ENCODE measurements at regions not wholly inside any gene's neighbourhood (a gene's known extent, or its start where the extent isn't known, plus 50 kb on each side); places are given as distances from the start of the nearest gene placed in this dataset.

DNA sequence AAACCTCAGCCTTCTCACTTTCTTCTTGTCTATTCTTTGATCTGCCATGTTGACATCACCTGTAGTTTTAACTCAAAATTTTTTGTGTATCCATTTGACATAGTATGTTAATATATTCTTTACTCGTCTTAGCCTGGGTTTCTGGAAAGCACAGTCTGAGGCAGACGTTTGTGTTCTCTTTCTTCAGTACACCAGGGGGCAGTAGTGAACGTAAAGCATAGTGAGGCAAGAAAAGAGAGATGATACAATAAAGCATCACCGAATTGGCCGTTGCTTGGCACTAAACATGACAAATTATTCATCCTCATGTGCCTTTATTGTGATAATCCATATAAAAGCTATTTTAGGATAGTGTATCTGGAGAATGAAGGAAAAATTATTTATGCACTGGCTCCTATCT is 141.0 kb upstream of the MYRIP start:
- WGBS, 2 donors: 7 to 14% methylated on average over 5 of the region's 5 CpGs
- DNase-seq: no peak
- TF ChIP-seq, protein P1, sequence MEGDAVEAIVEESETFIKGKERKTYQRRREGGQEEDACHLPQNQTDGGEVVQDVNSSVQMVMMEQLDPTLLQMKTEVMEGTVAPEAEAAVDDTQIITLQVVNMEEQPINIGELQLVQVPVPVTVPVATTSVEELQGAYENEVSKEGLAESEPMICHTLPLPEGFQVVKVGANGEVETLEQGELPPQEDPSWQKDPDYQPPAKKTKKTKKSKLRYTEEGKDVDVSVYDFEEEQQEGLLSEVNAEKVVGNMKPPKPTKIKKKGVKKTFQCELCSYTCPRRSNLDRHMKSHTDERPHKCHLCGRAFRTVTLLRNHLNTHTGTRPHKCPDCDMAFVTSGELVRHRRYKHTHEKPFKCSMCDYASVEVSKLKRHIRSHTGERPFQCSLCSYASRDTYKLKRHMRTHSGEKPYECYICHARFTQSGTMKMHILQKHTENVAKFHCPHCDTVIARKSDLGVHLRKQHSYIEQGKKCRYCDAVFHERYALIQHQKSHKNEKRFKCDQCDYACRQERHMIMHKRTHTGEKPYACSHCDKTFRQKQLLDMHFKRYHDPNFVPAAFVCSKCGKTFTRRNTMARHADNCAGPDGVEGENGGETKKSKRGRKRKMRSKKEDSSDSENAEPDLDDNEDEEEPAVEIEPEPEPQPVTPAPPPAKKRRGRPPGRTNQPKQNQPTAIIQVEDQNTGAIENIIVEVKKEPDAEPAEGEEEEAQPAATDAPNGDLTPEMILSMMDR (IDR thresholded peaks at IDR 0.05): peak; percentile 28 to 67 (median 46)
- no peak for TF ChIP-seq POLR2A (IDR thresholded peaks at IDR 0.05)

DNA sequence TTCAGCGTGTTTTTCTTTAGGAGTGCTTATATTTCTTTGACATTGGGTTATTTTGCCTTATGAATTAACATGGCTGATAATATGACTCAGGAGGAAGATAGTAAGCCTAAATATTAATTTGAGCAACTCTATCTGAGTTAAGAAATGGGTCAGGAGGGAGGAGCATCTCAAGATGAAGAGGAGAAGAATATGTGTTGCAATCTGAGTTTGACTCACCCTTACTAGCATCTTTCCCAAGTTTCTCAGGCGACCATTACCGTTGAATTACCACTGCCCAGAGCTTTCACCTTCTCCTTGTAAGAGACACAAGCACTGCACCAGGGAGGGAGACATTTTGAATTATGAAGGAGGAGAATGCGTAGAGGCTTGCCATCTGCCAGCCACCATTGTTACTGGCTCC is 138.3 kb upstream of the MYRIP start:
- Histone ChIP-seq H3K9me3 (no peaks in the 10 kb centered on the region), H3K36me3 (no peaks in the 10 kb centered on the region), H3K27me3 (peaks cover 0 to 3% (median 0%) of the 10 kb centered on the region in 4 donors), H3K4me3 (no peak overlapping the region), H3K4me1 (peaks cover 0 to 6% (median 0%) of the 10 kb centered on the region in 3 donors), H3K27ac (no peak overlapping the region)
- no peak for TF ChIP-seq POLR2A (IDR thresholded peaks at IDR 0.05)
- TF ChIP-seq, protein P1 (IDR thresholded peaks at IDR 0.05): no peak
- DNase-seq: no peak
- 43 to 54% methylated on average over 4 of the region's 4 CpGs for WGBS, 2 donors
- intact Hi-C loops (cut with DNase I): no loop called here

More for the DNA sequence above, 141.0 kb upstream of the MYRIP start:
- Histone ChIP-seq H3K27ac (no peak overlapping the region), H3K36me3 (no peaks in the 10 kb centered on the region), H3K9me3 (no peaks in the 10 kb centered on the region), H3K27me3 (peaks cover 0 to 3% (median 0%) of the 10 kb centered on the region in 4 donors), H3K4me3 (no peak overlapping the region), H3K4me1 (peaks cover 0 to 6% (median 0%) of the 10 kb centered on the region in 3 donors)
- intact Hi-C loops (cut with DNase I): no loop called here

DNA sequence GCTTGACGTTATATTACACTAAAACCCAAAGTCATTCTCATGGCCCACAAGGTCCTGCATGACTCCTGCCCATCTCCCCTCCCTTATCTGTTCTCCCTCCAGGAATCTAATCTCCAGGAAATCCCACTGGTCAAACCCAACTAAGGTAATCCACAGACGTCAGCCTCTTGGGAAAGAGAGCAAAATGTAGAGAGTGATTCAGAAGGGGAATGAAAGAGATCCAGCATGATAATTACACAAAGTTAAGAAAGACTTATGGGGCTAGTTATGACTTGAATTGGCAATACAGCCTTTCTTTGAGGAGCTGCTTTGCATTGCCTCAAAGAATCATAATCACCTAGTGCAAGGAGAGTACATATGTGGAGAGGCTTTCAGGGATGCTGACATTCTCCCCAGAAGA is 137.8 kb upstream of the MYRIP start:
- Histone ChIP-seq H3K36me3 (no peaks in the 10 kb centered on the region), H3K9me3 (no peaks in the 10 kb centered on the region), H3K27ac (no peak overlapping the region), H3K27me3 (peaks cover 0 to 3% (median 0%) of the 10 kb centered on the region in 4 donors), H3K4me1 (peaks cover 0 to 6% (median 0%) of the 10 kb centered on the region in 3 donors), H3K4me3 (no peak overlapping the region)
- 27 to 50% methylated on average over 2 of the region's 2 CpGs for WGBS, 2 donors
- no peak for DNase-seq
- no peak for TF ChIP-seq POLR2A (IDR thresholded peaks at IDR 0.05)
- TF ChIP-seq, protein P1 (IDR thresholded peaks at IDR 0.05): no peak
- intact Hi-C loops (cut with DNase I): no loop called here

DNA sequence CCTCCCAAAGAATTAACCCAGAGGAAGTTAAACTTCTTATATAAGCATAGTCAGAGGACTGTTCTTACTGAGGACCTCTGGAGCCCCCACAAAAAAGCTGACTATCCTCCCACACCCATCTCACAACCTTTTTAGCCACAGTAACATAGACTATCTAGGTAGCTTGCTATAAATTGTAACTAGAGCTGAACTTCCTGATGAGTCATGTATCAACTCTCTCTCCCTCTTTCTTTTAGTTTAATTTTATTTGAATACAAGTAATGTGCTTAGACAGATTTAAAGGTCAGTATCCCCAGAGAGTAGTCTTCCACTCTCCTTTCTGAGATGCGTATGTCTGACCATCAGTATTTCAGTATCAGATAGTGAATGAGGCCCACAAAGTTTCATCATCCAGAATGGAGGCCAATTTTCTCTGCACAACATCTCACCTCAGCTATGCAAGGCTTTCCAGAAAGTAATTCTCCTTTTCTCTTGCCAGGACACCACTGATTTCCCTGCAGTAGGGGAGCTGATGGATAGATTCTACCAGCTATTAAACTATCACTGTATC is 104.0 kb upstream of the MYRIP start:
- no peak for DNase-seq

DNA sequence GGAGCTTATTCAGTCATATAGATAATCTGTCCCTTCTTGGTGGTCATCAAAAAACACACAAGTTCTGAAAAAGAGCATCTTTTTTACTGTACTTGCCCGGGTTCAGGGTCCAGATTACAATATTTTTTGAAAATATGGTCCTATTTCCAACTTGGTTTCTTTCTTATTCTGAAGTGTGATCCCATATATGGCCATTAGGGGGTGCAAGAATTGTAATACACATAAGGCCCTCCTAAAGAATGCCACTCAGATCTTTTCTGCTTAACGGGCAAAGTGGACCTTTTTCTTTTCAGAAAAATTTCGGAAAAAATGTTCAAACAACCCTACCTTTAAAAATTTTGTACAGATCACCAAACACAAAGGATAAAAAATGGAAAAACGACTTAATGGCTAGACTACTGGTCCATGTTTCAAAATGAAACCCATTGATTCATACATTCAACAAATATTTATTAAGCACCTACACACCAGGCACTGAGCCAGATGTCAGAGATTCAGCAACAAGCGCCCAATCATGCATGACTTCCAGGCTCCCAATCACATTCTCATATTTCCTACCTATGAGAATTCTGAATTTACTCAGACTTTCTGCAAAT is 102.0 kb upstream of the MYRIP start:
- no peaks in the 10 kb centered on the region for H3K36me3 ChIP-seq
- no peak overlapping the region for H3K27ac ChIP-seq
- no peaks in the 10 kb centered on the region for H3K27me3 ChIP-seq
- TF ChIP-seq, protein P1 (IDR thresholded peaks at IDR 0.05): peak in 5 of 6 experiments; percentile 34 to 66 (median 58)
- TF ChIP-seq POLR2A (IDR thresholded peaks at IDR 0.05): no peak
- no peaks in the 10 kb centered on the region for H3K9me3 ChIP-seq
- WGBS, 2 donors: 11% methylated on average over 5 of the region's 5 CpGs
- H3K4me1 ChIP-seq: peaks cover 0 to 4% (median 0%) of the 10 kb centered on the region in 3 donors
- DNase-seq: no peak
- no peak overlapping the region for H3K4me3 ChIP-seq
- intact Hi-C loops (cut with DNase I): no loop called here

More for the DNA sequence above, 104.0 kb upstream of the MYRIP start:
- Histone ChIP-seq H3K36me3 (no peaks in the 10 kb centered on the region), H3K27me3 (no peaks in the 10 kb centered on the region), H3K4me3 (no peak overlapping the region), H3K27ac (no peak overlapping the region), H3K4me1 (peaks cover 0 to 4% (median 0%) of the 10 kb centered on the region in 3 donors), H3K9me3 (no peaks in the 10 kb centered on the region)
- TF ChIP-seq, protein P1 (IDR thresholded peaks at IDR 0.05): no peak
- TF ChIP-seq POLR2A (IDR thresholded peaks at IDR 0.05): no peak
- WGBS, 2 donors: 85 to 91% methylated on average over 1 of the region's 1 CpG
- intact Hi-C loops (cut with DNase I): no loop called here
